ENCODE measurements at regions not wholly inside any gene's neighbourhood (a gene's known extent, or its start where the extent isn't known, plus 50 kb on each side); places are given as distances from the start of the nearest gene placed in this dataset.

GRCh38 chrX:39596437-39596836 lies 501.3 kb downstream of the BCOR start:
- H3K4me2 ChIP-seq (ENCODE audit: insufficient read depth, low read length) = no peak overlapping the region
- no peak for ATAC-seq
- no peak overlapping the region for H3K9ac ChIP-seq (ENCODE audit: insufficient read depth in 1 of 2, low read depth in 2 of 2, low read length in 2 of 2)
- intact Hi-C loops (cut with micrococcal nuclease) (no loop called here), in situ Hi-C loops (cut with MboI) (no loop called here)
- no peaks in the 10 kb centered on the region for H3K79me2 ChIP-seq (ENCODE audit: control insufficient read depth, insufficient read depth, low read length)
- no peaks in the 10 kb centered on the region; a peak in 1 of 5 replicates for H3K27me3 ChIP-seq (ENCODE audit: control insufficient read depth in 2 of 2, insufficient read depth in 2 of 2, low read length in 2 of 2)
- no peak for FAIRE-seq
- no peak for DNase-seq (ENCODE audit: extremely low read depth in 1 of 4, low spot score in 3 of 4)
- H2AFZ ChIP-seq (ENCODE audit: low read depth, low read length) = no peak overlapping the region
- CTCF ChIA-PET (ENCODE audit: low intra/inter-chr PET ratio) = no interaction called here
- H4K20me1 ChIP-seq (replicated peaks; ENCODE audit: control insufficient read depth, insufficient read depth, low read length) = no peaks in the 10 kb centered on the region
- no TSS peak for BruUV-seq (replicated peaks)
- H3K9me3 ChIP-seq (replicated peaks; ENCODE audit: control insufficient read depth, insufficient read depth, low read depth, low read length) = no peaks in the 10 kb centered on the region
- H3K4me3 ChIP-seq = no peak overlapping the region
- H3K27ac ChIP-seq (ENCODE audit: extremely low read depth, low read depth, low read length) = no peak overlapping the region
- no peaks in the 10 kb centered on the region; a peak in 1 of 5 replicates for H3K4me1 ChIP-seq (replicated peaks in 1 of 2; ENCODE audit: control insufficient read depth in 2 of 2, insufficient read depth in 2 of 2, low read length in 2 of 2)
- no peaks in the 10 kb centered on the region for H3K36me3 ChIP-seq (ENCODE audit: control insufficient read depth, insufficient read depth, low read length)
- H3K9me1 ChIP-seq (ENCODE audit: control insufficient read depth, insufficient read depth, low read length) = no peaks in the 10 kb centered on the region
- POLR2A ChIA-PET = no interaction called here
- no peak for TF ChIP-seq TCF7L2 (IDR thresholded peaks at IDR 0.05; ENCODE audit: low read depth, low read length)
- TF ChIP-seq MNT (conservative IDR thresholded peaks at IDR 0.05) = no peak
- no peak for TF ChIP-seq DPF2 (IDR thresholded peaks at IDR 0.05)
- TF ChIP-seq HMGXB4 (CRISPR knock-in tag; IDR thresholded peaks at IDR 0.05) = no peak
- TF ChIP-seq XRCC5 (IDR thresholded peaks at IDR 0.05; ENCODE audit: low read depth, low read length) = no peak
- TF ChIP-seq ELK1 (CRISPR knock-in tag; IDR thresholded peaks at IDR 0.05) = no peak
- TF ChIP-seq ZNF134 (CRISPR knock-in tag; conservative IDR thresholded peaks at IDR 0.05) = no peak
- TF ChIP-seq ZSCAN29 (IDR thresholded peaks at IDR 0.05) = no peak
- TF ChIP-seq GATAD2B (IDR thresholded peaks at IDR 0.05; ENCODE audit: borderline replicate concordance) = no peak
- no peak for TF ChIP-seq ATF2 (CRISPR knock-in tag; IDR thresholded peaks at IDR 0.05)
- TF ChIP-seq ZFP91 (CRISPR knock-in tag; IDR thresholded peaks at IDR 0.05) = no peak
- no peak for TF ChIP-seq RBBP5 (IDR thresholded peaks at IDR 0.05; ENCODE audit: borderline replicate concordance, insufficient read depth, low read length, poor library complexity, severe bottlenecking)
- TF ChIP-seq HINFP (tag; conservative IDR thresholded peaks at IDR 0.05; ENCODE audit: low read depth) = no peak
